HG02763 (cell line): ENCODE measurements at regions not wholly inside any gene's neighbourhood (a gene's known extent, or its start where the extent isn't known, plus 50 kb on each side); places are given as distances from the start of the nearest gene placed in this dataset.
A peak's percentile ranks its signal among the peaks of the same experiment; 100 is the strongest.
"Not testable (repeated sequence)": the region's sequence is repeated elsewhere in the genome, so short reads cannot be mapped to it uniquely, and the experiment has no call there.

Experiments
- ATAC-seq: cut with Tn5 transposase; IDR thresholded peaks from one replicate; pipeline ENCODE4 v1.9.1; 2021; ENCODE audit warnings: mild to moderate bottlenecking, moderate library complexity; ENCODE audit not compliant: unreplicated experiment

DNA sequence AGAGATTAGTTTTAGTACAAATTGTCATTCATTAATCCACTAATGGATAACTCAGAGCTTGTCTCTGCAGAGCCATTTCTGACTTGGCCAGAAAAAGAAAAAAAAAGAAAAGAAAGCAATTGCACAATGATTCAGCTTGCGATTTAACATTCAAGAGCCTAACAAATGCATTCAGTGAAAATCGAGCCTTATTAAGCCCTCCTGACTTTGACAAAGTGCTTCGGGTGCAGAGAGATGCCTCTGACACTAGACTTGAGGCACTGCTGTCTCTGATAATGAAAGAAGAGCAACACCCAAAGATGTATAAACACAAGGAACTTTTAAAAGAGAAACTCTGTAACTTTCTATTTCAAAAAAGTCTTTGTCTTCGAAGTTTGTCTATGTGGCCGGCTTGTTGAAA is 322.9 kb upstream of the FRG1 start:
- ATAC-seq: not testable (repeated sequence)

DNA sequence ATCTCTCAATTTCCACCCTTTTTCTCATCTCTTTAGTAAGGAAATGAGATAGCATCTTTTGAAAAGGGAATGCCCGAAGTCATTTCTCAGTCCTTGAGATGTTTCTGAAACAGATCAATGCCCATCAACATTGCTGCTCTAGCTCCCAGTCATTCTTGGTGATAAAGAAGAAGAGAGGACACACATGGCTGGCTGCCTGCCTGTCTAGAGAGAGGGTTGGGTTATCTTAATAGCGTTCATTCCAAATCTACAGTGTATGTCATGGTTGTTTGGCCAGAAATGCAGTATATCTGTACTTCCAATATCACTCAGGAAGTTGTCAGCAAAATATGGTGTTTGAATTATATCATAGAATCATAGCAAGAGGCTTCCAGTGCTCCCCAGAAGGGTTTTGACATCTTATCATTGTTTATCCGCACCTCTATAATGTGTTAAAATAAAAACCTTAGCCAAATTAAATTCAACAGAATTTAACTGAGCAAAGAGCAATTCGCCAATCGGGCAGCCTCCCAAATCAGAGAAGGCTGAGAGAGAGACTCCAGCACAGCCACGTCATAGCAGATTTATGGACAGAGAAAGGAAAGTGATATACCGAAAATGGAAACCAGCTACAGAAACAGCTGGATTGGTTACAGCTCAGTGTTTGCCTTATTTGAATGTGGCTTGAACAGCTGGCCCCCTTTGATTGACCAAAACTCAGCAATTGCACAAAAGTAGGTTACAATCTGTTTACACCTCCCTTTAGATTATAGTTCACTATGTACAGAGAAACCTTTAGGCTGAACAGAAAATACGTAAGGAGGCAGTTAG is 321.0 kb upstream of the FRG1 start:
- not testable (repeated sequence) for ATAC-seq

DNA sequence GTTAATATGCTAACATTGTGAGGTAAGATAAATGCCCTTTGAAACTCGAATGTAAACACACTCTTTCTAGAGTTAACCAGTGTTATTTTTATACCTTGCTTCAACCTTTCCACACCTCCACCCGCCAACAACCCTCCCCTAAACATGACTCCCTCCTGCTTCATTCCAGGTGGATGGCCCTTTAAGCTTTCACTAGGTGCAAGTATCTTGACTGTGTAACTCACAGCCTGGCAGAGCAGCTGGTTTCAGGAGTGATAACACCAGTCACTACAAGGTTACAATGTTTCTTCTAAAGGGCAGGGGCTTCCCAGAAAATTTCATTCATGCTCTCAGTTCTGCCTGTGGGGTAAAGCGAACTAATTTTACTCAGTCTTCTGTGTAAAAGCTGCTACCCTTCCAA is 318.1 kb upstream of the FRG1 start:
- ATAC-seq: not testable (repeated sequence)

DNA sequence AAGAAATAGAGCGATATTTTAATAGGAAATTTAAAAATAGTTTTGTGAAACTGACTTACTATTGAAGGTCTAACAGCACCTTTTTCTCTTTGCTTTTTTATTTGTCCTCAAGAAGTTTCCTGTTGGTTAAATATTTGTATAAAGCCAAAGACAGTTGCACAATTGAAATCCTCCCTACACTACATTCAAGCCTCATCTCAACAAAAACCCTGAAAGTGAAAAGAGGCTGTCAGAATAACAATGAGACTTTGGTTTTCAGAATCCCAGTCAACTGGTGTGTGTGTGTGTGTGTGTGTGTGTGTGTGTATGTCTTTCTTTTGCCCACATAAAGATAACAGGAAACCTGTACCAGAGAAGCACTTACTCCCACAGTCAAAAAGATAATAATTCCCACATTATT is 313.6 kb upstream of the FRG1 start:
- ATAC-seq: not testable (repeated sequence)

DNA sequence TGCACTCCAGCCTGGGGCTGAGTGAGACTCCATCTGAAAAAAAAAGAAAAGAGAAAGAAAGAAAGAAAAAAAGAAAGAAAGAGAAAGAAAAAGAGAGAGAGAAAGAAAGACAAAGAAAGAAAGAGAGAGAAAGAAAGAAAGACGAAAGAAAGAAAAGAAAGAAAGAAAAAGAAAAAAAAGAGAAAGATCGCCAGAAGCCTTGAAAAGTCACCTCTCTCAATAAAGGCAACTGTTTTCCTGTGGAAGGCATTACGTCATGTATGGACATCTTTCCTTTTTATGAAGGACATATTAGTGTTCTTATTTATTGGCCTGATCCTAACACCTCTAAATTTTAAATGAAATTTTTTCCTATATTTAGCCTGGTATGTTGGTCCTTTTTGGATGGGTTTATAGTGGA is 310.9 kb upstream of the FRG1 start:
- not testable (repeated sequence) for ATAC-seq

DNA sequence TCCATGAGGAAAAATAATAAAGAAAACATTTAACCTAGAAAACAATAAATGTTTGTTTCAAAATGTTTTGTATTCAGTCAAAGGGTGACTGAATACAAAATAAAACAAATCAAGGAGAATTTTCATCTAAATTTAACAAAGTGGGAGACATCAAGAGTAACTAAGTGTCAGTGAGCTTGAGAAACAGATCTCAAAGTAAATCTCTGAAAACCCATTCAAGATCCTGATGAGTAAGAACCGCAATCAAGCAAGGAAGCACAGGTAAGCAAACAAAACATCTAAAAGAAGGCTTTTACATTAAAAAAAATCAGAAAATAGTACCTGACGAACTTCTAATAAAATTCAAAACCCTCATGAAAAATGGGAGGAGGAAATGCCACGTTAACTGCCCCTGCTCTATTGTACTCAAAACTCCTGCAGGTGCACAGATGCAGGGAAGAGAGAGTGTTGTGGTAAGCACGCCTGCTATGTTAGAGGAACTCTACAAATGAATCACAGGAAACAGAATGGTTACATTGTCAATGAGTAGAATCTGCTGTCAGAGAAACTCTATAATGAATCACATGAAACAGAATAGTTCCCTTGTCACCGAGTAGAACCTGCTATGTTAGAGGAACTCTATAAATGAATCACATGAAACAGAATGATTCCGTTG is 309.6 kb upstream of the FRG1 start:
- peak; percentile 81 for ATAC-seq

DNA sequence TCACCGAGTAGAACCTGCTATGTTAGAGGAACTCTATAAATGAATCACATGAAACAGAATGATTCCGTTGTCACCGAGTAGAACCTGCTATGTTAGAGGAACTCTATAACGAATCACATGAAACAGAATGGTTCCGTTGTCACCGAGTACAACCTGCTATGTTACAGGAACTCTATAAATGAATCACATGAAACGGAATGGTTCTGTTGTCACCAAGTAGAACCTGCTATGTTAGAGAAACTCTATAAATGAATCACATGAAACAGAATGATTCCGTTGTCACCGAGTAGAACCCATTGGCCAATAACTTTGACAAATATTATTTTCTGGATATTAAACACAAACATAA is 309.1 kb upstream of the FRG1 start:
- ATAC-seq: not testable (repeated sequence)

DNA sequence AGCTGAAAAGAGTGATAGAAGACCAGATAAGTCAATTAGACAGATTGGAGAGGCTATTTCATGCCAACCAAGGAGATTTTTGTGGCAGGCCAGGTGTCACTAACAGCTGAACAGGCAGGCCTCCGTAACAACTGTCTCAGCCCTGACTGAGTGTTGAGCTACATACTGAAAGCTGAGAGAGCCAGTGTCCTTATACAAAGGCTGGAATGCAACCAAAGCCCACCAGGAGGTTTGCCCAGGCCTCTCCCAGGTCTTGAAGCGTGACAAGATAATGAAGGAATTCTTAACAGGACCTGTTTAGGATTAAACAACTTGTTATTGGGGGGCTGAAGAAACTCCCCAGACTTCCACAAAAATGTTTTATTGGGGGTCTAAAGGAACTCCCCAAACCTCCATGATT is 290.2 kb upstream of the FRG1 start:
- not testable (repeated sequence) for ATAC-seq

DNA sequence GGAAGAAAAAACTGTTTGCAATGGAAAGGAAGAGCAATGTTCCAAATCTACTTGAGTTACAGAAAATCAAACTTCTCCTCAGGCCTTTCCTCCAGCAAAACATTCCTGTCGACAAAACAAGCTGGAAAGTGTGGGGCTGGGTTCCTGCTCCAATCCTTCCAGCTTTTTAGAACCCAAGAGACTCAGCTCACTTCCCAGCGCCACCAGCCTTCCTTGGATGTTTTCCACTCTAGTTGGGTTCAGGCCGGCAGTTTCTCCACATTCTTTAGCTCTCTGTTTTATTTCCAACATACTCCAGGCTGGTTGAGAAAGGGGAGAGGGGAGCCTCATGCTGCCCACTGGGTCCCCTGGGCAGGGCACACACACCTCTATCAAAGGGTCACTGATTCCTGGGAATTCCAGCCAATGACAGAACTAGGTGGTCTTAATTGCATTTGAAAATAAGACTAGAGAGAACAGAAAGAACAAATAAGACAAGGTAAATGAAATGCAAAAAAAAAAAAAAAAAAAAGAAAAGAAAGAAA is 287.5 kb upstream of the FRG1 start:
- not testable (repeated sequence) for ATAC-seq

DNA sequence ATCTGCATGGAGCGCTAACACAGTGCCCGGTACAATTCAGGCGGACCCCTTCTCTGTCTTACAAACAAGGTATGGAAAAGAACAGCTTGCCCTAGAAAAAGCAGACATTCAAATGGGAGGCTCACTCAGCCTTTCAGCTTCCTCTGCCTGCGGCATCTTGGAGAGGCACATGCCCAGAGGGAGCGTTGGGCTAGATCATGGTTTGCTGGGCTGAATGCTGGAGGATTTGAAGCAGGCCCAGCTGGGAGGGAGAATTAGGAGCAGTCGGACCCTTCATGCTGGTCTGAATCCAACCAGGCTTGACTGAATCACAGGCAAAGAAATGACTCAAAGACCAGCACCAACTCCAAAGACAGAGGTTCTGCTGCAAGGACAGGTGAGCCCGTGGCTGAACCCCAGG is 286.7 kb upstream of the FRG1 start:
- ATAC-seq: not testable (repeated sequence)

DNA sequence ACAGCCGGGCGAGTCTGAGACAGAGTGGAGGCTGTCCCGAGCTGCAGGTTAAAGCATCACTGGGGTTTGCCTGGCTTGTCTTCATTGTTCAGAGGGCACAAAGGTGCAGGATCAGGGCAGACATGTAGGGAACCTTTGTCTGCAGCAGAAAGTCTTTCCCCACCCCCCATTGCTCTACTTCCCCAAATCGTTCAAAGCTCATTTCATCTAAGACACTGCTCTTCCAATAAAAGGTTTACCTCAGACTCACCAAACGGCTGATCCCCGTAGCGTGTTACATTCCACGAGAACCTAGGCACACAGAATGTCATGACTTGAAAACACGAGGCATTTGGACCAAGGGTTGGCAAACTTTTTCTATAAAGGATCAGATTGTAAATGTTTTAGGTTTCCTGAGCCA is 286.3 kb upstream of the FRG1 start:
- ATAC-seq: not testable (repeated sequence)

DNA sequence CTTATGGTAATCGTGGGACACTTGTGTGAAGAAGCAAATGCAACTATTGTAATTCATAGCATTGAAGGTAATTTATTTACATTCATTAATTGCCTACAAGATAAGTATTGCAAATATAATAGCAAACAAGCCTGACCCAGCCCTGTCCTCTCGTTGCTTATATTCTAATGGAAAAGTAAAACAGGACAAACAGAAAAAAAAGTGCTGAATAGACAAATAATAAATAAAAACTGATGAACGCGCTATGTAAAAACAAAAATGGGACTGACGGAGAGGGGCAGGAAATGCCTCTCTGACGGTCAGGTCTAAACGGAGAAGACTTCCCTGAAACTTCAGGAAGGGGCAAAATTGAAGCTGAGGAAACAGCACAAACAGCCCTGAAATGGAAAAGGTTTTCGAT is 284.9 kb upstream of the FRG1 start:
- not testable (repeated sequence) for ATAC-seq

DNA sequence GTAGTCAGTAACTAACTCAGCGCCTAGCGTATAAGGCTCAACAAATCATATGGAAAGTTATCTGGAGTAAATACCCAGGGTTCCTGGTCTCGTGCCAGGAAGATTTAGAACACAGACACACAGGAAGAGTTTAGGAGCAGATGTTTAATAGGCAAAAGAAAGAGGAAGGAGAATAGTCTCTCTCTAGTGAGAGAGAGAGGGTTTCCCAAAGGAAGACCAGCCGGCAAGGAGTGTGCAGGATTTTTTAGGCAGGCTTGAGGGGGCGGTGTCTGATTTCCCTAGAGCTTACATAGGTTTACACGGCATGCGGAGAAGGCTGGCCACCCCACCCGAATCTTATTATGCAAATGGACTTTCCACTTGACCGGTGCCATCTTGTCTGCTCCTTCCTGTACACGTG is 284.0 kb upstream of the FRG1 start:
- no peak for ATAC-seq

DNA sequence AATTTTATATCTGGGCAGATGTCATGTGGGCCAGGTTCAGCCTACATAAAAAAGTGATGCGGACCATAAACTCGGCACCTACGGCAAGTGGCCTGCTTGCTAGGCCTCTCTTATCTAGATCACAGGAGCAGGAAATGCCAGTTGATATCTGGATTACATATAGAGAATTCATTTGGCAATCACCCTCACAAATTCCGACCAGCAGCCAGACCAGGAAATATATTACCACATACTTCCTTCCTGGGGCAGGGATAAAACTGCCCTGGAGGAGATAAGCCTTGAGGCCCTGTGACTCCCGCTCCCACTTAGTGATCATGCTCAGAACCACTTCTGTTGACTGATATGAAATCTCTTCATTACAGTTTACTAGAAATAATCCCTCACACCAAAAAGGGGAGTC is 282.4 kb upstream of the FRG1 start:
- not testable (repeated sequence) for ATAC-seq

DNA sequence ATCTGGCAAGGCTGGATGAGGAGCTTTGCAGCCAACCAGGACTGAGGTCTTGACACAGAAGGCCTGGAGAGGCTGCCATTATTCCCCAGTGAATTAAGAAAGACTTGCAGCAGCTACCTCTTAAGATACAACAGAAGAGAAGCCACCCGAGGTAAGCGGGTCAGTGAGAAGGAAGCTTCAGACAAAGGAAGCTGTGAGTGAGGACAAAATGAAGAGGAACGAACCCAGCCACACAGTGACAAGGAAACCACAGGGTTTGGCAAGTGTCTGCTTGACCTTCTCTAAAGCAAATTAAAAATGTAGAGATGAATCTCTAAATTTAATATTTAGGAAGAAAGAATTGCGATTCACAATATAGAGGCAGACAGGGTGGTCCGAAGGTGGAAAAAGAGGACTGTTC is 281.8 kb upstream of the FRG1 start:
- not testable (repeated sequence) for ATAC-seq

DNA sequence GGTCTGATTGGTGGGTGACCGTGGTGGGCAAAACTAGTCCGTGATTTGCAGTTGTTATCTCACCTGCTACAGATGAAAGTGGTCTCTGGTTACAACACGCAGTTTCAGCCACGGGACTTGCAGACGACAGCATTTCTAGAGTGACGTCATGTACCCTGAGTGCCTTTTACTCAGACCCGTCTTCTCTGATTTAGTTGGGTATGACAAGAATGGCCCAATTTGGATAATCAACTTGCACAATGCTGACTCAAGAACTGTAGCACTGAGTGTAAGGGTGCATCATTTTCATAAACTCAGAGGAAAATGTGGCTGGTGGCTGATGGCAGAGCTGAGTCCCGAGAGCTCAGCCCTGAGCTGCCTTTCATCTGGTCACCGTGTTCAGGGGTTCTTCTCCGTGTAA is 281.4 kb upstream of the FRG1 start:
- ATAC-seq: no peak

DNA sequence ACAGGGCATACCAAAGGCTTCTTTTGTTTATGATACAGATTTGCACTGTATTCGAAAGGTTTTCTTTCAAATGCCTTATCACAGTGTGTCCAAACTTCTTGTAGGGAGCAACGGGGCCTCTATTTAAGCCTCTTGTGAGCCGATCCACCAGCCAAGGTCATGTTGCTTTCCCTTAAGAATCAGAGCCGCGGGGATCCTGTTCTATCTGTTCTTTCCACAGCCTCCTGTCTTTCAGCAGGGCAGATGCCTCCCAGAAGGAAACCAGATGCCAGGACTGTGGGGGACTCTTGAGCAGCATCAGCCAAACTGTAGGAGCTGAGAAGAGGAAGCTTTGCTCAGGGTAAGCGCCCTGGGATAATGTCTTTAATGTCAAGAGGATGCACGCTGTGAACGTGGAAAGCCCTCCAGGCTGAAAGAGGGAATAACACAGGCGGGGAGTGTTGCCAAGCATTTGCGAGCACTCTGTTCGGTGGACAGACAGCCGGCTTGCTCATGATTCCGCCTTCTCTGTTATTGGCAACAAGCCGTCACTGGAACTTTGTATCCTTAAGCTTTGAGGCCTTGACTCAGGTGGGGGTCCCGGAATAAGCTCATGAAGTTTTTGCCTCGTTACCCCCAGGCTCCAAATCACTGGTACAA is 279.8 kb upstream of the FRG1 start:
- no peak for ATAC-seq

DNA sequence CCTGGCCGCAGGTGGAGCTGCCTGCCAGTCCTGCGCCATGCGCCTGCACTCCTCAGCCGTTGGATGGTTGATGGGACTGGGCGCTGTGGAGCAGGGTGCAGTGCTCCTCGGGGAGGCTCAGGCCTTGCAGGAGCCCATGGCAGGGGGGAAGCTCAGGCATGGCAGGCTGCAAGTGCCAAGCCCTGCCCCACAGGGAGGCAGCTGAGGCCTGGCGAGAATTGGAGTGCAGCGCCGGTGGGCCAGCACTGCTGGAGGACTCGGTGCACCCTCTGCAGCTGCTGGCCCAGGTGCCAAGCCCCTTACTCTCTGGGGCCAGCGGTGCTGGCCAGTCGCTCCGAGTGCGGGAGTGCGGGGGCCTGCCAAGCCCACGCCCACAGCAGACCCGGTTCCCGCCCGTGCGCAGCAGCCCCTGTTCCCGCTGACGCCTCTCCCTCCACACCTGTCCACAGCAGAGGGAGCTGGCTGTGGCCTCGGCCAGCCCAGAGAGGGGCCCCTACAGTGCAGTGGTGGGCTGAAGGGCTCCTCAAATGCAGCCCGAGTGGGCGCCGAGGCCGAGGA is 275.9 kb upstream of the FRG1 start:
- ATAC-seq: no peak

DNA sequence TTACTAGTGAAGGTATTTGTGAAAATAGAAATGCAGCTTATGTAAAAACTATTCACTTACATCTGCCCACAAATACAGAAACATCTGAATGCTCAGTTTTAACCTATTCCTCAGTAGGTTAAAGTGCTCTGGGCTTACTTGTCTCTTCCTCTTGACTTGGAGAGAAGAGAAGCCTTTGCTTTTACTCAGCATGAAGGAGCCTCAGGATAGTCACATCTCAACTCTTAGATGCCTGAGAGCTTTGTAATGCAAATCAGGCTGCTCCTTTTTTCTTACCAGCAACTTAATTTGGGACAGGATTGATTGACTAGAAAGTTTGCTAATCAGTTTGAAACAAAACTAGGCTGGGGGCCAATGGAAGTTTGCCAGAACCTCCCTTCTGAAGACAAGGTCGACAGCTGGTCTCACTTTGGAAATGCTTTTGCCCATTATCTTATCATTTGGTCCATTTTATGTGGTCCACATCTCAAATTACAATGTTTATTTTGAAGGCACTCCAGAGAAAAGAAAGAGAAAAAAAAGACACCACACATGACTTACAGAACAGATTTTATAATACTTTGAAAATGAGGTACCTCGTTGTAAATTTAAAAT is 274.9 kb upstream of the FRG1 start:
- not testable (repeated sequence) for ATAC-seq

DNA sequence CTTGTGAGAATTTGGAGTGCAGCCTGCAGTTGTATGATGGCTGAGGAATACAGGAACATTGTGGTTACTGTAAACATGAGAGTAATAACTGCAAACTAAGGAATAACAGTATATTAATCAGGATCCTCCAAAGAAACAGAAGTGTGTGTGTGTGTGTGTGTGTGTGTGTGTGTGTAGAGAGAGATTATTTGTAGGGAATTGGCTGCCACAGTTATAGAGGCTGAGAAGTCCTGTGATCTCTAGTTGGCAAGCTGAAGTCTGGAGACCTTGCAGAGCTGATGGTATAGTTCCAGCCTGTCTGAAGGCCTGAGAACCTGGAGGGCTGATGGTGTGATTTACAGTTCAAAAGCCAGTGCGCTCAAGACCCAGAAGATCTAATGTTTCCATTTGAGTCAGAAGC is 273.3 kb upstream of the FRG1 start:
- ATAC-seq: not testable (repeated sequence)

DNA sequence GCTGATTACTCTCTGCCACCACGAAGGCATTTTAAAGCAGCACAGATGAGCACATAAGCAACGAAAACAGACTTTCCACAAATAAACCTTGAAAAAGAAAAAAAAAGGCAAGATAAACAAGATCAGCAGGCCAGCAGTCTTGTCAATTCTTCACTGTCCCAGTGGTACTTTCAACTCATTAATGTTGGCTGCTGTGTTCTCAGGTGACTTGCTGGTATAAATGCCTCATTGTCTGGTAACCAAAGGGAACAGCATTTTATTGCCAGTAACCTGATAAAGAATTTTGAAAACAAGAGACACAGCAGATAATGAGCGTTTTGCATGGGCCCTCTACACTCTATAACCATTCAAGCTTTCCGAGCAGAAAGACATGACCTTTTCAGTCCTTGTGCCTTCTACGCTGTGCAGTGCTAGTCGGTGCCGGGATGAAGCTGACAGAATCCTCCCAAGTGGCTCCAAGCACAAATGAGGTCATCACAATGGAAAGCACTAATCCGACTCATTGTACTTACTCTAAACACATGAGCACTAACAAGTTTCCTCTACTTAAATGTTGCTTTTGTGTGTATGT is 242.9 kb upstream of the FRG1 start:
- ATAC-seq: not testable (repeated sequence)
